Naive thymus-derived CD8-positive, alpha-beta T cell (primary cell): ENCODE measurements at regions not wholly inside any gene's neighbourhood (a gene's known extent, or its start where the extent isn't known, plus 50 kb on each side); places are given as distances from the start of the nearest gene placed in this dataset.
"Not testable (repeated sequence)": the region's sequence is repeated elsewhere in the genome, so short reads cannot be mapped to it uniquely, and the experiment has no call there.

Source experiments
- ATAC-seq, 2 donors: fragments of 150-1000 bp; cut with Tn5 transposase in 1 of 2; sonication (Bioruptor Pico), chemical (Tn5 transposase) in 1 of 2; 1 replicate in 1 of 2; 2 replicates in 1 of 2; pipeline ENCODE4 v1.10.0; 2021; ENCODE audit warnings: mild to moderate bottlenecking in 2 of 2, moderate library complexity in 2 of 2
- POLR2A ChIA-PET: fragments of 350-600 bp; sonication (Branson Sonifier 250); formaldehyde crosslinking; loops from one replicate; lab custom pipeline; 2021; ENCODE audit warnings: antibody characterized with exemption; lab: Charles Lee
- DNase-seq, 10 donors: peaks; one replicate each; pipeline versions ENCODE4 v3.0.0 to v3.0.0-alpha.2; 2020 to 2022
- H3K27ac Mint-ChIP-seq, 10 donors: one replicate each; pipeline ENCODE4 v1.8.0; 2020 to 2022; ENCODE audit warnings: mild to moderate bottlenecking in 10 of 10, mixed read lengths in 10 of 10, moderate library complexity in 4 of 10, inconsistent platforms in 1 of 10
- H3K27me3 Mint-ChIP-seq, 5 donors: one replicate each; pipeline ENCODE4 v1.8.0; 2021 to 2022; ENCODE audit warnings: mixed read lengths in 5 of 5
- H3K36me3 Mint-ChIP-seq, 3 donors: one replicate each; pipeline ENCODE4 v1.8.0; 2020 to 2022; ENCODE audit warnings: mixed read lengths in 3 of 3, mild to moderate bottlenecking in 2 of 3, inconsistent platforms in 1 of 3
- H3K4me1 Mint-ChIP-seq, 4 donors: one replicate each; pipeline ENCODE4 v1.8.0; 2021 to 2022; ENCODE audit warnings: mixed read lengths in 4 of 4
- H3K4me3 Mint-ChIP-seq, 10 donors: one replicate each; pipeline ENCODE4 v1.8.0; 2020 to 2022; ENCODE audit warnings: mild to moderate bottlenecking in 10 of 10, mixed read lengths in 10 of 10, moderate library complexity in 6 of 10, inconsistent platforms in 1 of 10
- H3K9me3 Mint-ChIP-seq, 9 donors: one replicate each; pipeline ENCODE4 v1.8.0; 2020 to 2022; ENCODE audit warnings: mixed read lengths in 9 of 9, mild to moderate bottlenecking in 3 of 9, inconsistent platforms in 1 of 9, moderate library complexity in 1 of 9

GRCh38 chr4:137427411-137427810 is 104.9 kb downstream of the PCDH18 start:
- peaks cover 0 to 22% (median 4%) of the 10 kb centered on the region in 9 donors for H3K9me3 Mint-ChIP-seq
- no peaks in the 10 kb centered on the region for H3K36me3 Mint-ChIP-seq
- no peak overlapping the region for H3K4me3 Mint-ChIP-seq
- ATAC-seq: no peak
- no peaks in the 10 kb centered on the region for H3K4me1 Mint-ChIP-seq
- DNase-seq: no peak
- no peaks in the 10 kb centered on the region for H3K27me3 Mint-ChIP-seq
- H3K27ac Mint-ChIP-seq: no peak overlapping the region
- POLR2A ChIA-PET: no interaction called here

GRCh38 chr4:137425281-137425680 is 107.0 kb downstream of the PCDH18 start:
- ATAC-seq (no peak), DNase-seq (no peak)
- no peaks in the 10 kb centered on the region for H3K4me1 Mint-ChIP-seq
- H3K36me3 Mint-ChIP-seq: no peaks in the 10 kb centered on the region
- H3K27ac Mint-ChIP-seq: no peak overlapping the region
- POLR2A ChIA-PET: no interaction called here
- peaks cover 0 to 31% (median 3%) of the 10 kb centered on the region in 9 donors for H3K9me3 Mint-ChIP-seq
- H3K27me3 Mint-ChIP-seq: no peaks in the 10 kb centered on the region
- no peak overlapping the region for H3K4me3 Mint-ChIP-seq

GRCh38 chr4:137422666-137423065 is 109.6 kb downstream of the PCDH18 start:
- peaks cover 0 to 31% (median 6%) of the 10 kb centered on the region in 9 donors for H3K9me3 Mint-ChIP-seq
- no peak for DNase-seq
- H3K27me3 Mint-ChIP-seq: no peaks in the 10 kb centered on the region
- ATAC-seq: no peak
- no peaks in the 10 kb centered on the region for H3K36me3 Mint-ChIP-seq
- POLR2A ChIA-PET: no interaction called here
- no peak overlapping the region for H3K27ac Mint-ChIP-seq
- no peak overlapping the region for H3K4me3 Mint-ChIP-seq
- H3K4me1 Mint-ChIP-seq: no peaks in the 10 kb centered on the region

GRCh38 chr4:137421796-137422195 is 110.5 kb downstream of the PCDH18 start:
- no peak overlapping the region for H3K27ac Mint-ChIP-seq
- H3K4me3 Mint-ChIP-seq: no peak overlapping the region
- H3K9me3 Mint-ChIP-seq: peaks cover 0 to 26% (median 6%) of the 10 kb centered on the region in 9 donors
- no peaks in the 10 kb centered on the region for H3K4me1 Mint-ChIP-seq
- ATAC-seq (no peak), DNase-seq (no peak)
- POLR2A ChIA-PET: no interaction called here
- no peaks in the 10 kb centered on the region for H3K36me3 Mint-ChIP-seq
- no peaks in the 10 kb centered on the region for H3K27me3 Mint-ChIP-seq

GRCh38 chr4:137420901-137421396 is 111.3 kb downstream of the PCDH18 start:
- Mint-ChIP-seq H3K27ac (no peak overlapping the region), H3K36me3 (no peaks in the 10 kb centered on the region), H3K4me1 (no peaks in the 10 kb centered on the region), H3K4me3 (no peak overlapping the region), H3K9me3 (peaks cover 0 to 26% (median 6%) of the 10 kb centered on the region in 9 donors), H3K27me3 (no peaks in the 10 kb centered on the region)
- no peak for DNase-seq
- POLR2A ChIA-PET: no interaction called here
- no peak for ATAC-seq

GRCh38 chr4:137417676-137418075 is 114.6 kb downstream of the PCDH18 start:
- Mint-ChIP-seq H3K9me3 (peaks cover 0 to 11% (median 4%) of the 10 kb centered on the region in 9 donors), H3K4me1 (no peaks in the 10 kb centered on the region), H3K27me3 (no peaks in the 10 kb centered on the region), H3K27ac (no peak overlapping the region), H3K36me3 (no peaks in the 10 kb centered on the region), H3K4me3 (no peak overlapping the region)
- ATAC-seq: no peak
- POLR2A ChIA-PET: no interaction called here
- DNase-seq: no peak

- no peak overlapping the region for H3K4me3 Mint-ChIP-seq
- no peak overlapping the region for H3K27ac Mint-ChIP-seq
- ATAC-seq (no peak), DNase-seq (no peak)
- POLR2A ChIA-PET: no interaction called here
- no peaks in the 10 kb centered on the region for H3K4me1 Mint-ChIP-seq
- peaks cover 0 to 9% (median 0%) of the 10 kb centered on the region in 9 donors for H3K9me3 Mint-ChIP-seq
- no peaks in the 10 kb centered on the region for H3K36me3 Mint-ChIP-seq
- no peaks in the 10 kb centered on the region for H3K27me3 Mint-ChIP-seq
These were observed 117.5 kb downstream of the PCDH18 start for GRCh38 chr4:137414802-137415201.

GRCh38 chr4:137408527-137409177 is 123.6 kb downstream of the PCDH18 start:
- Mint-ChIP-seq H3K4me3 (no peak overlapping the region), H3K27me3 (no peaks in the 10 kb centered on the region), H3K9me3 (peaks cover 0 to 11% (median 2%) of the 10 kb centered on the region in 9 donors), H3K4me1 (no peaks in the 10 kb centered on the region), H3K27ac (no peak overlapping the region), H3K36me3 (no peaks in the 10 kb centered on the region)
- no peak for ATAC-seq
- no peak for DNase-seq
- POLR2A ChIA-PET: no interaction called here

- ATAC-seq, H3K27me3 Mint-ChIP-seq, H3K4me3 Mint-ChIP-seq, DNase-seq, H3K9me3 Mint-ChIP-seq, POLR2A ChIA-PET, H3K4me1 Mint-ChIP-seq, H3K27ac Mint-ChIP-seq, H3K36me3 Mint-ChIP-seq: not testable (repeated sequence)
These were observed 126.5 kb downstream of the PCDH18 start for GRCh38 chr4:137405833-137406232.

GRCh38 chr4:137394018-137394417 is 138.3 kb downstream of the PCDH18 start:
- H3K9me3 Mint-ChIP-seq: no peaks in the 10 kb centered on the region
- no peaks in the 10 kb centered on the region for H3K36me3 Mint-ChIP-seq
- H3K27ac Mint-ChIP-seq: no peak overlapping the region
- DNase-seq (no peak), ATAC-seq (no peak)
- no peaks in the 10 kb centered on the region for H3K4me1 Mint-ChIP-seq
- POLR2A ChIA-PET: no interaction called here
- no peaks in the 10 kb centered on the region for H3K27me3 Mint-ChIP-seq
- no peak overlapping the region for H3K4me3 Mint-ChIP-seq

GRCh38 chr4:137393044-137393443 is 139.2 kb downstream of the PCDH18 start:
- H3K4me1 Mint-ChIP-seq: no peaks in the 10 kb centered on the region
- no peak overlapping the region for H3K4me3 Mint-ChIP-seq
- POLR2A ChIA-PET: no interaction called here
- DNase-seq (no peak), ATAC-seq (no peak)
- H3K27me3 Mint-ChIP-seq: no peaks in the 10 kb centered on the region
- H3K9me3 Mint-ChIP-seq: no peaks in the 10 kb centered on the region
- H3K36me3 Mint-ChIP-seq: no peaks in the 10 kb centered on the region
- H3K27ac Mint-ChIP-seq: peak overlapping the region in 1 of 10 donors; percentile 80

GRCh38 chr4:137390707-137391106 is 141.6 kb downstream of the PCDH18 start:
- Mint-ChIP-seq H3K4me1 (no peaks in the 10 kb centered on the region), H3K36me3 (no peaks in the 10 kb centered on the region), H3K27me3 (no peaks in the 10 kb centered on the region), H3K4me3 (no peak overlapping the region), H3K9me3 (no peaks in the 10 kb centered on the region), H3K27ac (no peak overlapping the region)
- POLR2A ChIA-PET: no interaction called here
- ATAC-seq (no peak), DNase-seq (no peak)

GRCh38 chr4:137389911-137390520 is 142.3 kb downstream of the PCDH18 start:
- Mint-ChIP-seq H3K36me3 (no peaks in the 10 kb centered on the region), H3K4me3 (no peak overlapping the region), H3K27me3 (no peaks in the 10 kb centered on the region), H3K9me3 (no peaks in the 10 kb centered on the region), H3K4me1 (no peaks in the 10 kb centered on the region), H3K27ac (no peak overlapping the region)
- DNase-seq (no peak), ATAC-seq (no peak)
- POLR2A ChIA-PET: no interaction called here

- Mint-ChIP-seq H3K4me3 (no peak overlapping the region), H3K4me1 (no peaks in the 10 kb centered on the region)
These were observed 144.4 kb downstream of the PCDH18 start for GRCh38 chr4:137387924-137388323.

More at GRCh38 chr4:137387924-137388323, 144.4 kb downstream of the PCDH18 start:
- DNase-seq: no peak
- no peak for ATAC-seq
- Mint-ChIP-seq H3K36me3 (no peaks in the 10 kb centered on the region), H3K27me3 (no peaks in the 10 kb centered on the region), H3K27ac (no peak overlapping the region), H3K9me3 (peaks cover 0 to 17% (median 0%) of the 10 kb centered on the region in 9 donors)
- POLR2A ChIA-PET: no interaction called here
